ENCODE measurements at regions not wholly inside any gene's neighbourhood (a gene's known extent, or its start where the extent isn't known, plus 50 kb on each side); places are given as distances from the start of the nearest gene placed in this dataset.

- Mint-ChIP-seq H3K4me3 (no peak overlapping the region), H3K36me3 (ENCODE audit: low read depth) (no peaks in the 10 kb centered on the region), H3K4me1 (peaks cover 11% of the 10 kb centered on the region), H3K27ac (no peak overlapping the region), H3K27me3 (ENCODE audit: insufficient read depth) (no peaks in the 10 kb centered on the region), H3K9me3 (no peaks in the 10 kb centered on the region)
- Histone ChIP-seq H3K4me3 (ENCODE audit: low read length) (no peak overlapping the region), H3K9me3 (ENCODE audit: control insufficient read depth, low read length) (no peaks in the 10 kb centered on the region), H3K27ac (ENCODE audit: low read depth, low read length) (no peak overlapping the region), H3K27me3 (ENCODE audit: control insufficient read depth, insufficient read depth, low read length, poor library complexity, severe bottlenecking) (no peaks in the 10 kb centered on the region), H3K36me3 (ENCODE audit: control insufficient read depth, insufficient read depth, low read length) (no peaks in the 10 kb centered on the region), H3K4me1 (ENCODE audit: control insufficient read depth, insufficient read depth, low read length) (no peaks in the 10 kb centered on the region), H3K9ac (ENCODE audit: extremely low read depth, low read length, poor library complexity, severe bottlenecking) (no peak overlapping the region)
- WGBS, 2 experiments (ENCODE audit: insufficient coverage in 1 of 2, insufficient read length in 1 of 2) = 91 to 100% methylated on average over 1 to 2 of the region's 3 CpGs
- DNase-seq = no peak
- TF ChIP-seq, protein P1, sequence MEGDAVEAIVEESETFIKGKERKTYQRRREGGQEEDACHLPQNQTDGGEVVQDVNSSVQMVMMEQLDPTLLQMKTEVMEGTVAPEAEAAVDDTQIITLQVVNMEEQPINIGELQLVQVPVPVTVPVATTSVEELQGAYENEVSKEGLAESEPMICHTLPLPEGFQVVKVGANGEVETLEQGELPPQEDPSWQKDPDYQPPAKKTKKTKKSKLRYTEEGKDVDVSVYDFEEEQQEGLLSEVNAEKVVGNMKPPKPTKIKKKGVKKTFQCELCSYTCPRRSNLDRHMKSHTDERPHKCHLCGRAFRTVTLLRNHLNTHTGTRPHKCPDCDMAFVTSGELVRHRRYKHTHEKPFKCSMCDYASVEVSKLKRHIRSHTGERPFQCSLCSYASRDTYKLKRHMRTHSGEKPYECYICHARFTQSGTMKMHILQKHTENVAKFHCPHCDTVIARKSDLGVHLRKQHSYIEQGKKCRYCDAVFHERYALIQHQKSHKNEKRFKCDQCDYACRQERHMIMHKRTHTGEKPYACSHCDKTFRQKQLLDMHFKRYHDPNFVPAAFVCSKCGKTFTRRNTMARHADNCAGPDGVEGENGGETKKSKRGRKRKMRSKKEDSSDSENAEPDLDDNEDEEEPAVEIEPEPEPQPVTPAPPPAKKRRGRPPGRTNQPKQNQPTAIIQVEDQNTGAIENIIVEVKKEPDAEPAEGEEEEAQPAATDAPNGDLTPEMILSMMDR (conservative IDR thresholded peaks at IDR 0.05) = no peak
These were observed 1206.0 kb upstream of the TMPRSS15 start for GRCh38 chr21:19609611-19610010.

DNA sequence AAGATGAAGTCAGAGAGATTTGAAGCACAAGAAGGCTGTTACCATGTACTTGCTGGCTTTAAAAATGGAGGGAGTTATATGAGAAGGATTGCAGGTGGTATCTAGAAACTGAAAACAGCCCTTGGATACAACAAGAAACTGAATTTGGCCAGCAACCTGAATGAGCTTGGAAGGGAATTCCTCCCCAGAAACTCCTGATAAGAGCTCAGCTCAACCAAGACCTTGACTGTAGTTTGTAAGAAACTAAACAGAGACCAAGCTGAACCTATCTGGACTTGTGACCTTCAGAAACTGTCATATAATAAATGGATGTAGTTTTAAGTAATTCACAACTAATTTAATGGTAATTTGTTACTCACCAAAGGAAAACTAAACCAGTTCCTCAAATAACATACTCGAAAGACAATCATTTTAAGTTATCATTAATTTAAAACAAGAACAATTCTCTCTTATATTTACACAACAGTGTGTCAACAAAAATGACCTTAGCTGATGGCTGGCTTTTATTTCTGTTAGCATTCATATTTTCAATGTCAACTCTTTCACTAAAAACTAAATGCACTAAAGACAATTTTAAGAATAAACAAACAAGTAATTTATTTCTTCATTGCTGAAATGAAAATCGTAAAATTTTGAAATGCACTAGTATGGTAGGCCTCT lies 1218.4 kb upstream of the TMPRSS15 start:
- H3K27me3 ChIP-seq (ENCODE audit: control insufficient read depth, insufficient read depth, low read length, poor library complexity, severe bottlenecking) = no peaks in the 10 kb centered on the region
- no peaks in the 10 kb centered on the region for H3K4me1 Mint-ChIP-seq
- H3K9me3 Mint-ChIP-seq = peaks cover 3% of the 10 kb centered on the region
- H3K36me3 ChIP-seq (ENCODE audit: control insufficient read depth, insufficient read depth, low read length) = no peaks in the 10 kb centered on the region
- TF ChIP-seq, protein P1 (conservative IDR thresholded peaks at IDR 0.05) = no peak
- H3K27me3 Mint-ChIP-seq (ENCODE audit: insufficient read depth) = no peaks in the 10 kb centered on the region
- no peaks in the 10 kb centered on the region for H3K9me3 ChIP-seq (ENCODE audit: control insufficient read depth, low read length)
- no peaks in the 10 kb centered on the region for H3K4me1 ChIP-seq (ENCODE audit: control insufficient read depth, insufficient read depth, low read length)
- H3K36me3 Mint-ChIP-seq (ENCODE audit: low read depth) = no peaks in the 10 kb centered on the region
- no peak for DNase-seq
- no peak overlapping the region for H3K27ac ChIP-seq (ENCODE audit: low read depth, low read length)
- no peak overlapping the region for H3K27ac Mint-ChIP-seq
- no peak overlapping the region for H3K9ac ChIP-seq (ENCODE audit: extremely low read depth, low read length, poor library complexity, severe bottlenecking)
- H3K4me3 Mint-ChIP-seq = no peak overlapping the region
- WGBS, 2 experiments (ENCODE audit: insufficient coverage in 1 of 2, insufficient read length in 1 of 2) = 90 to 100% methylated on average over 1 to 2 of the region's 2 CpGs
- no peak overlapping the region for H3K4me3 ChIP-seq (ENCODE audit: low read length)

DNA sequence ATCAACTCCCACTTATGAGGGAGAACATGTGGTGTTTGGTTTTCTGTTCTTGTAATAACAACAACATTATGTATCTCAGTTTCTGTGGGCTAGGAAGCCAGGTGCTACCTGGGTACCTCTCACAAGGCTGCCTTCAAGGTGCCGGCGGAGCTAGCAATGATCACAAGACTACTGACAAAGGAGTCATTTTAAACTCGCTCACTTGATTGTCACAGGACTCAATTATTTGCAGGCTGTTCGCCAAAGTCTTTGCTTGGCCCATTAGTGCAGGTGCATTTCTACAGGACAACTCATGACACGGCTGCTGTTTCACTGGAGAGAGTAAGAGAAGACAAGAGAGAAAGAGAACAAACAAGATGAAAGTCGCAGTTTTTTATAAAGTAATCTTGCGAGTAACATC lies 1237.4 kb upstream of the TMPRSS15 start:
- no peaks in the 10 kb centered on the region for H3K36me3 Mint-ChIP-seq (ENCODE audit: low read depth)
- H3K9ac ChIP-seq (ENCODE audit: extremely low read depth, low read length, poor library complexity, severe bottlenecking) = no peak overlapping the region
- no peaks in the 10 kb centered on the region for H3K36me3 ChIP-seq (ENCODE audit: control insufficient read depth, insufficient read depth, low read length)
- no peak overlapping the region for H3K27ac Mint-ChIP-seq
- H3K27me3 ChIP-seq (ENCODE audit: control insufficient read depth, insufficient read depth, low read length, poor library complexity, severe bottlenecking) = no peaks in the 10 kb centered on the region
- no peak overlapping the region for H3K4me3 Mint-ChIP-seq
- DNase-seq = no peak
- no peaks in the 10 kb centered on the region for H3K27me3 Mint-ChIP-seq (ENCODE audit: insufficient read depth)
- TF ChIP-seq, protein P1 (conservative IDR thresholded peaks at IDR 0.05) = no peak
- H3K27ac ChIP-seq (ENCODE audit: low read depth, low read length) = no peak overlapping the region
- WGBS, 2 experiments (ENCODE audit: insufficient coverage in 1 of 2, insufficient read length in 1 of 2) = 94 to 95% methylated on average over 5 to 7 of the region's 7 CpGs
- H3K4me1 Mint-ChIP-seq = no peaks in the 10 kb centered on the region
- H3K9me3 Mint-ChIP-seq = no peaks in the 10 kb centered on the region
- H3K9me3 ChIP-seq (ENCODE audit: control insufficient read depth, low read length) = no peaks in the 10 kb centered on the region
- no peak overlapping the region for H3K4me3 ChIP-seq (ENCODE audit: low read length)
- H3K4me1 ChIP-seq (ENCODE audit: control insufficient read depth, insufficient read depth, low read length) = no peaks in the 10 kb centered on the region

Data from endodermal cell (in vitro differentiated cells).